H7 (cell line): ENCODE measurements at regions not wholly inside any gene's neighbourhood (a gene's known extent, or its start where the extent isn't known, plus 50 kb on each side); places are given as distances from the start of the nearest gene placed in this dataset.
A peak's percentile ranks its signal among the peaks of the same experiment; 100 is the strongest.

ENCODE experiments used
- DNase-seq: peaks from one replicate; pipeline ENCODE4 v3.0.0; 2012
- H3K27me3 ChIP-seq: 2 replicates; pipeline ENCODE4 v1.6.0; 2011; ENCODE audit warnings: mild to moderate bottlenecking, low read length; ENCODE audit not compliant: control insufficient read depth, insufficient read depth
- H3K36me3 ChIP-seq: replicated peaks from 2 replicates; pipeline ENCODE4 v1.5.1; 2011; ENCODE audit warnings: low read length; ENCODE audit not compliant: control insufficient read depth, insufficient read depth
- H3K4me3 ChIP-seq: 2 replicates; pipeline ENCODE4 v1.5.1; 2011; ENCODE audit warnings: low read depth, mild to moderate bottlenecking, control low read depth, low read length, moderate library complexity; ENCODE audit not compliant: insufficient read depth

GRCh38 chr1:112284796-112285195 lies 111.2 kb upstream of the CTTNBP2NL start:
- no peak for DNase-seq
- no peaks in the 10 kb centered on the region; the same call in 1 of the 2 replicates for H3K27me3 ChIP-seq
- H3K4me3 ChIP-seq = no peak overlapping the region
- H3K36me3 ChIP-seq = no peaks in the 10 kb centered on the region

DNA sequence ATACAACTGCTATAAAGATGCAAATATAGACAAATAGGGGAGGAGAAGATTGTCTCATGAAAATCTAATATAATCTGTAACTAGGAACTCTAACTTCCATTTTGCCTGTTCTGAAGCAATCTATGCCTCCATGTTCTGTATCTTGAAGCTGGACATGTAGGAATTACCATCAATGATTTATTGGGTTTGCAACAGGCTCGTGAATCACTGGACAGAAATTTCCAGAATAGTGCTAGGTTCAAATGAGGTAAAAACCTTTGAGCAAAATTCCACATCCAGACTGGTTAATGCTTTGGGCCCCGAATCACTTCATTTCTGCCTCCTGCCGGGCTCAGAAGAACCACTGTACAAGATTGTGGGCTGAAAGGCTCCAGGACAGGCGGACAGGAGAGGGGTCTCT lies 110.7 kb upstream of the CTTNBP2NL start:
- H3K4me3 ChIP-seq = no peak overlapping the region
- no peaks in the 10 kb centered on the region; the same call in 1 of the 2 replicates for H3K27me3 ChIP-seq
- DNase-seq = no peak
- no peaks in the 10 kb centered on the region for H3K36me3 ChIP-seq

DNA sequence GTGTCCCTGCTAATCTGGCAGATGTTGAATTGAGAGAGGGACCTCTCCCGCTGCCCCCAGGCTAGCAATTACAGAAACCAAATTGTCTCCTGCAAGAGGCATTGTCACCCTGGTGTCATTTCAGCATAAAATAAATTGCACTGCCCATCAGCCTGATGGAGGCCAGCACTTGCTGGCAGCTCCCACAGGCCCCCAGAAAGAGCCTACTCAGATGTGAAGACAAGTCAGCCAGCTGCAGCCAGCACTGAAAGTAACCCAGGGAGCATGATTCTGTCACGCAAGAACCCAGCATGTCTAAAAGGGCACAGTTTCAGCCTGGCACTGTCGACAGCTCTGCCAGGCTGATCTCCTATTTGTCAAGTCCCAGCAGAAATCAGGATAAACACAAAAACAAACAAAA lies 110.3 kb upstream of the CTTNBP2NL start:
- Histone ChIP-seq H3K36me3 (no peaks in the 10 kb centered on the region), H3K27me3 (no peaks in the 10 kb centered on the region; the same call in 1 of the 2 replicates), H3K4me3 (no peak overlapping the region)
- no peak for DNase-seq

GRCh38 chr1:112296908-112297307 lies 99.1 kb upstream of the CTTNBP2NL start:
- Histone ChIP-seq H3K27me3 (no peaks in the 10 kb centered on the region; the same call in 1 of the 2 replicates), H3K36me3 (no peaks in the 10 kb centered on the region), H3K4me3 (no peak overlapping the region)
- DNase-seq = no peak

DNA sequence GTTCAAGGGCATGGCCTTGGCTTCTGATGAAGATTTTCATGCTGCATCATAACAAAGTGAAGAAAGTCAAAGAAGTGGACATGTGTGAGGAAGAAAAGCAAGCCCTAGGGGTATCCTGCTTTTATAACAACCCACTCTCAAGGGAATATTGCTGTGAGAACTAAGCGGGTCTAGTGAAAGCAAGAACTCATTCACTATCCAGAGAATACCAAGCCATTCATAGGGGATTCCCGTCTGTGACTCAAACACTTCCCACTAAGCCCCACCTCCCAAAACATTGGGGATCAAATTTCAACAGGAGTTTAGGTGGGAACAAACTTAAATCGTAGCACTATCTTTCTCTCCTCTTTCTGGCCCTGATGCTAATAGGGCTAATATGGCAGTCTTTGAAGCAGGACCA lies 98.5 kb upstream of the CTTNBP2NL start:
- no peak for DNase-seq
- Histone ChIP-seq H3K27me3 (no peaks in the 10 kb centered on the region; the same call in 1 of the 2 replicates), H3K4me3 (no peak overlapping the region), H3K36me3 (no peaks in the 10 kb centered on the region)

DNA sequence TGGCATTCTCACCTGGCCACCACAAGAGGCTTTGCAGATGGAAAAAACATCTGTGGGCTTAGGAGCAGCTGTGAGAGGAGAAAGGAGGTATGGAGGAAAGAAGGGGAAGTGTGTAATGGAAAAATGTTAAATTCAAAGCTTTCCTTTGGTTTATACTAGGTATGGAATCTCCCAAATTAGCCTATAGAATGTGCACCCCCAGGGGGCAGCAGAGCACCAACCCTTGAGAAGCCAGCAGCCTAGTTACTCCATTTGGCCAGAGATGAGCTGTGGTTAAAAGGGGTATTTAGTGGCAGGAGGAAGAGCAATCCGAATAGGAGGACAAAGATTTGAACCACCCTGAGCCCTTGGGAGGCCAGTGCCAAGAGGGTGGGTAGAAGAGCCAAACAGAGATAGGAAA lies 97.5 kb upstream of the CTTNBP2NL start:
- H3K4me3 ChIP-seq = no peak overlapping the region
- peak; percentile 60 for DNase-seq
- H3K27me3 ChIP-seq = no peaks in the 10 kb centered on the region; the same call in 1 of the 2 replicates
- H3K36me3 ChIP-seq = no peaks in the 10 kb centered on the region

DNA sequence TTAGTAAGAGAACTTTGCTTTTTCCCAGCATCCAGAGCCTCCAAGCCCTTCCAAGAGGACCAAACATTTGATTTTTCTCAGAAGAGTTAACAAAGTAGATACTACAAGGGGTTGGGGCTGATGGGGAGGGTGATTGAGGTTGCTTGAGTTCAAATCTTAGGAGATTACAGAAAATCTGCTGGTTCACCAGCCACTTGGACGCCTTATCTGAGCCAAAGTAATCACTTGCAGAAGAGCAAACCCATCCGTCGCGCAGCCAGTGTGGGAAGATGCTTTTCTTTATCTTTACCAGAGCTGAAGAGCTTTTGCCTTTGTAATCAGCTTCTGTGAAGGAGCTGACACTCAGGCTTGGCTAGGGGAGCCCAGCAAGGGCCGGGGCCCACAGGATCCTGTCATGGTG lies 91.9 kb upstream of the CTTNBP2NL start:
- H3K27me3 ChIP-seq = no peaks in the 10 kb centered on the region; the same call in 1 of the 2 replicates
- no peaks in the 10 kb centered on the region for H3K36me3 ChIP-seq
- H3K4me3 ChIP-seq = no peak overlapping the region
- no peak for DNase-seq

DNA sequence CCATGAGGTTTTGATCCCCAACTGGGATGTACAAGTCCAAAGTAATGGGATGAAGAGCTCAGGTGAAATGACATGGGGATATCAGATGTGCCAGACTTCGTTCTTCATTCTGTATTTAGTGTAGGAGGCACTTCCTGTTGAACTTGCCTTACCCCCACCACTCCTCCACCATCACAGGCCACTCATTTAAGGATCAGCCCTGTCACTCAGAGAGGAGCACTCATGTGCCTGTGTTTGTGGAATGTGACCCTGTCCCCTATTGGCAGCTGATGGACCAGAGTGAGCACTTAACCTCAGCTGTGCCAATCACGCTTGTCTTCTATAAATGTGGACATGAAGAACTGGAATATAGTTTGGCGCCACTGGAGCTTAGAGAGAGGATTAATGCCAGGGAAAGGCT lies 91.4 kb upstream of the CTTNBP2NL start:
- Histone ChIP-seq H3K4me3 (no peak overlapping the region), H3K36me3 (no peaks in the 10 kb centered on the region), H3K27me3 (no peaks in the 10 kb centered on the region; the same call in 1 of the 2 replicates)
- no peak for DNase-seq

DNA sequence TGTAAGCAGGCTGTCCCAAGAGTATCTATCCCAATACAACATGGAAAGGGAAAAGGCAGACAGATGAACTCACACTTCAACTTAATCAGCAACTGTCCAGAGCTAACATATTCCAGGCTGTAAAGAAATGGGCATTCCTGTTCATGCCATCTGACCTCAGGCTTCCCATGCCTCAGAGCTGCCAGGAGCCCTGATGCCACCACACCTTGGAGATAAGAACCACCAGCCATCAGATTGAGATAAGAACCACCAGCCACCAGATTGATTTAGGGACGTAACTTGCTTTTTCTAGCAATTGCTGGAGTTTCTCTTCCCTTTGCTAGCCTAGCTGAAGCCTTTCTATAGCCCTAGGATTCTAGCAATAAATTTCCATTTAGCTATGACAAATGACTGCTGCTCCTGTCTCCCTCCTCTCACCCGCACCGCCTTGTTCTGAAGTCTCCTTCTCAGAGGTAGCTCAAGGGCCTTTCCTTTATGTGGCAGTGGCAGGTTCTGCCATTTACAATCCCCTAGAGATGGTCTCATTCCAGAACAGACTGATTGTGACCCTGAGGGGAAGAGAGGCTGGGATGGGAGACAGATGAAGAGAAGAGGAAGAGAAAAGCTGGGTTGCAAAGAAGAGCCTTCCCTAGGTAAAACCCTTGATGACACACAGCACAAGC lies 88.0 kb upstream of the CTTNBP2NL start:
- no peak for DNase-seq
- Histone ChIP-seq H3K4me3 (no peak overlapping the region), H3K27me3 (no peaks in the 10 kb centered on the region), H3K36me3 (no peaks in the 10 kb centered on the region)

- no peak for DNase-seq
- Histone ChIP-seq H3K36me3 (no peaks in the 10 kb centered on the region), H3K4me3 (no peak overlapping the region), H3K27me3 (no peaks in the 10 kb centered on the region; the same call in 1 of the 2 replicates)
These were observed 87.3 kb upstream of the CTTNBP2NL start for GRCh38 chr1:112308716-112309115.

DNA sequence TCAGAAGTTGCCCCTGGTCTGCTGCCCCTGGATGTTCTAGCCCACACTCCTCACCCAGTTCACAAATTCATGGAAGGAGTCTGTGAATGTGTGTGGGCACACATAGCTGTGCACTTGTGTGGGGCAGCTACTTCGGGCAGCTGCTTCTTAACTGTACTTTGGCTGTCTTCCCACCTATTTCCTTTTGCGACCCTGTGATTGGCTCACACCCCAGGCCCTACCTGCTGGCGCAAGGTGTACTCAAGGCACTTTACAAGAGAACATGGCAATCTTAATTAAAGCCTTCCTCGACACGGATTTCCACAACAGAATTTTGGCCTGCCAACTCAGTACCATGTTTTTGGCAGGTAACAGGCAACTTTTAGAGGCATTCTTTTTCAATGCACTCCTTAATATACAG lies 86.5 kb upstream of the CTTNBP2NL start:
- DNase-seq = no peak
- Histone ChIP-seq H3K4me3 (no peak overlapping the region), H3K27me3 (no peaks in the 10 kb centered on the region; the same call in 1 of the 2 replicates), H3K36me3 (no peaks in the 10 kb centered on the region)

DNA sequence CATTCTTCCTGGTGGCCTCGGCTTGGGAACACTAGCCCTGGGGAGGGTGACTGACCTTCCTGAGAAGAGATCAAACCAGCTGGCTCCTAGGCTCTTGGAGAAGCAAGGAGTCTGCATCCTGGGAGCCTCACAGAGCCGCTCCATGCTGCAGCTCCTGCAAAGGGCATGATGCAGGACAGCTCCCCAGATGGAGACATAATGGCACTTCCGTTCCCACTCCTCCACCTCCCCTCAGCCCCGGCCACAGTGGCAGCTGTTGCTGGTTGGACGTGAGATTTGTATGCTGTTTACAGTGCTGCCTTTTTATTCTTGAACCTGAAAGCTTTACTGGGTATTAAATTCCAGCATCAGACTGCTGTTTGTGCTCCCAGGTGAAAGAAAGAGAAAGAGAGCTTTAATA lies 83.7 kb upstream of the CTTNBP2NL start:
- H3K4me3 ChIP-seq = no peak overlapping the region
- DNase-seq = no peak
- H3K27me3 ChIP-seq = no peaks in the 10 kb centered on the region; the same call in 1 of the 2 replicates
- no peaks in the 10 kb centered on the region for H3K36me3 ChIP-seq

- no peaks in the 10 kb centered on the region for H3K36me3 ChIP-seq
- no peaks in the 10 kb centered on the region; the same call in 1 of the 2 replicates for H3K27me3 ChIP-seq
- DNase-seq = no peak
- no peak overlapping the region for H3K4me3 ChIP-seq
These were observed 83.1 kb upstream of the CTTNBP2NL start for GRCh38 chr1:112312879-112313278.

DNA sequence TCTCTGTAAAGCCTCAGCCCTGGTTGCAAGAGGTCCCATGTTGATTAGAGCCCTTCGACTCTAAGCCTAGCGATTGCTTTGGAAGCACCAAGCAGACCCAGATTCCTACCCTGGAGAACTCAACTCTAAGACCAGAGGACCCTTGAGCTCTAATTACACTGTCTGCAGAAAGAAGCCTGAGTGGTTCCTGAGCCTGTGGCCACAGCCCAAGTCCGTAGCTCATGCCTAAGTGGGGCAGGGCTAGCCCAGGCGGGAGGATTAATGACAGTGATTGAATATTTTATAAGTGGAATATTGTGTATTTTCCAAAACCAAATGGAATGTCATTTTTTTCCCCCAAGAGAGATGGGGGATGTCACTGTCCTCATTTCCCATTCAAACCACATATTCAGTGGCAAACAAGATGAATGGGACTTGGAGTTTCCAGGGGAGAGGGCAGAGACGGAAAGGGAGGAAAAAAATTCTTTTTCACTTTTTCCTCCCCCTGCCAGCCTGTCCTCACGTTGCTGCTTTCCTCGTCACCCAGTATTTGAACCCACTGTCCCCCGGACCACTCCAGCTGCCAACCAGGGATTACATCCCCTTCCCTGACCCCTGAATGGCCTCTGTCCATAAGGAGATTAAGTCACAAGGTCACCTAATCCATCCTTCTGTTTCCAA lies 79.6 kb upstream of the CTTNBP2NL start:
- no peak for DNase-seq
- no peaks in the 10 kb centered on the region; the same call in 1 of the 2 replicates for H3K27me3 ChIP-seq
- no peak overlapping the region for H3K4me3 ChIP-seq
- H3K36me3 ChIP-seq = no peaks in the 10 kb centered on the region

GRCh38 chr1:112317140-112317539 lies 78.9 kb upstream of the CTTNBP2NL start:
- Histone ChIP-seq H3K4me3 (no peak overlapping the region), H3K27me3 (no peaks in the 10 kb centered on the region; the same call in 1 of the 2 replicates), H3K36me3 (no peaks in the 10 kb centered on the region)
- no peak for DNase-seq
